HCT116 (cell line): ENCODE measurements at regions not wholly inside any gene's neighbourhood (a gene's known extent, or its start where the extent isn't known, plus 50 kb on each side); places are given as distances from the start of the nearest gene placed in this dataset.

ENCODE experiments used
- ATAC-seq: fragments of 200-7000 bp; cut with Tn5 transposase; 2 replicates; pipeline ENCODE4 v1.9.1; 2020; ENCODE audit warnings: mild to moderate bottlenecking, moderate library complexity
- BruUV-seq: library from RNA; stranded (reverse); fragments of 400-500 nt; replicated peaks from 2 replicates; lab custom pipeline; 2021; lab: Mats Ljungman, UMichigan
- CTCF ChIA-PET: fragments of 300-600 bp; sonication (Branson Sonifier 250); formaldehyde crosslinking; loops from one replicate; lab custom pipeline; 2021; ENCODE audit warnings: antibody characterized with exemption; lab: Charles Lee
- POLR2A ChIA-PET: fragments of 300-600, 350-600 bp; sonication (Branson Sonifier 250); formaldehyde crosslinking; loops from one replicate; lab custom pipeline; 2021; ENCODE audit warnings: antibody characterized with exemption; lab: Charles Lee
- RAD21 ChIA-PET, 2 experiments: fragments of 300-600 bp; sonication (Branson Sonifier 250); formaldehyde crosslinking; loops; one replicate each; lab custom pipeline; 2023; ENCODE audit warnings: low total read pairs in 2 of 2; ENCODE audit not compliant: uncharacterized antibody in 2 of 2, unreplicated experiment in 2 of 2, low non-redundant PET in 1 of 2; lab: Charles Lee
- DNase-seq: peaks from one replicate; pipeline ENCODE4 v3.0.0-alpha.2; 2010; ENCODE audit warnings: low read depth, low spot score
- H2AFZ ChIP-seq: fragments of 200-600 bp; shearing (Covaris generic), sonication (generic); 2 replicates; pipeline ENCODE4 v1.6.1; 2017; ENCODE audit warnings: low read depth, mixed run types, mixed read lengths, antibody characterized with exemption, low read length; ENCODE audit not compliant: poor library complexity, severe bottlenecking
- H3K27ac ChIP-seq: 2 replicates; pipeline ENCODE4 v1.5.1; 2012; ENCODE audit warnings: low read depth, low read length
- H3K27me3 ChIP-seq: fragments of 200-600 bp; sonication (generic); 2 replicates; pipeline ENCODE4 v1.6.1; 2016; ENCODE audit warnings: mixed run types, low read length, mixed read lengths; ENCODE audit not compliant: insufficient read depth
- H3K36me3 ChIP-seq, 2 experiments: fragments of 200-500 bp in 1 of 2; fragments of 200-600 bp in 1 of 2; sonication (Bioruptor generic) in 1 of 2; sonication (generic) in 1 of 2; 2 replicates each; pipeline versions ENCODE4 v1.5.1 to v1.6.1; 2014 to 2016; ENCODE audit warnings: low read length in 2 of 2, inconsistent platforms in 1 of 2, mixed read lengths in 1 of 2, mixed run types in 1 of 2; ENCODE audit not compliant: insufficient read depth in 2 of 2, control insufficient read depth in 1 of 2
- H3K4me1 ChIP-seq, 2 experiments: fragments of 200-600 bp in 1 of 2; sonication (generic) in 1 of 2; 2 replicates each; pipeline versions ENCODE4 v1.5.1 to v1.6.1; 2012 to 2017; ENCODE audit warnings: low read length in 2 of 2, inconsistent platforms in 1 of 2, mild to moderate bottlenecking in 1 of 2, mixed read lengths in 1 of 2, mixed run types in 1 of 2, moderate library complexity in 1 of 2; ENCODE audit not compliant: insufficient read depth in 2 of 2, control insufficient read depth in 1 of 2
- H3K4me2 ChIP-seq: fragments of 200-600 bp; sonication (generic); 2 replicates; pipeline ENCODE4 v1.6.1; 2017; ENCODE audit warnings: mixed run types, low read length, mixed read lengths
- H3K4me3 ChIP-seq, 2 experiments: fragments of 200-600 bp in 1 of 2; sonication (generic) in 1 of 2; replicated peaks in 1 of 2; 2 replicates each; pipeline ENCODE4 v1.5.1; 2011 to 2016; ENCODE audit warnings: low read length in 2 of 2, control low read depth in 1 of 2, low read depth in 1 of 2, mild to moderate bottlenecking in 1 of 2, mixed read lengths in 1 of 2, mixed run types in 1 of 2
- H3K79me2 ChIP-seq: fragments of 200-600 bp; sonication (generic); 2 replicates; pipeline ENCODE4 v1.6.1; 2017; ENCODE audit warnings: mild to moderate bottlenecking, mixed run types, low read length, moderate library complexity, mixed read lengths; ENCODE audit not compliant: insufficient read depth
- H3K9ac ChIP-seq: fragments of 200-600 bp; sonication (generic); 2 replicates; pipeline ENCODE4 v1.6.1; 2016; ENCODE audit warnings: low read length, mixed read lengths
- H3K9me2 ChIP-seq: fragments of 200-600 bp; sonication (generic), shearing (Covaris generic); 2 replicates; pipeline ENCODE4 v1.6.1; 2017; ENCODE audit warnings: mixed run types, mild to moderate bottlenecking, moderate library complexity; ENCODE audit not compliant: insufficient read depth
- H3K9me3 ChIP-seq, 2 experiments: fragments of 200-500 bp in 1 of 2; fragments of 200-600 bp in 1 of 2; sonication (Bioruptor generic) in 1 of 2; sonication (generic) in 1 of 2; 2 replicates each; pipeline ENCODE4 v1.6.1; 2014 to 2017; ENCODE audit warnings: low read length in 2 of 2, mixed read lengths in 2 of 2, inconsistent platforms in 1 of 2, low read depth in 1 of 2, mild to moderate bottlenecking in 1 of 2, mixed run types in 1 of 2, moderate library complexity in 1 of 2; ENCODE audit not compliant: control insufficient read depth in 1 of 2, insufficient read depth in 1 of 2
- H4K20me1 ChIP-seq: fragments of 200-600 bp; sonication (generic), shearing (Covaris generic); 2 replicates; pipeline ENCODE4 v1.6.1; 2017; ENCODE audit warnings: mixed run types, mild to moderate bottlenecking, moderate library complexity; ENCODE audit not compliant: insufficient read depth
- CBX3 ChIP-seq: IDR thresholded peaks from 2 replicates; pipeline ENCODE4 v1.6.1; 2012; ENCODE audit warnings: low read depth
- CEBPB ChIP-seq: IDR thresholded peaks from 2 replicates; pipeline ENCODE4 v1.6.1; 2012; ENCODE audit warnings: low read depth
- EGR1 ChIP-seq: IDR thresholded peaks from 2 replicates; pipeline ENCODE4 v1.6.1; 2012; ENCODE audit warnings: low read depth
- ELF1 ChIP-seq: IDR thresholded peaks from 2 replicates; pipeline ENCODE4 v1.6.1; 2012; ENCODE audit warnings: low read depth, borderline replicate concordance
- EZH2 ChIP-seq: fragments of 200-600 bp; sonication (generic); IDR thresholded peaks from 2 replicates; pipeline ENCODE4 v1.6.1; 2017; ENCODE audit warnings: antibody characterized with exemption, mixed run types
- FOSL1 ChIP-seq: IDR thresholded peaks from 2 replicates; pipeline ENCODE4 v1.6.1; 2012; ENCODE audit warnings: low read depth
- POLR2A ChIP-seq: IDR thresholded peaks from 2 replicates; pipeline ENCODE4 v1.7.0; 2011; ENCODE audit warnings: borderline replicate concordance; ENCODE audit not compliant: insufficient read depth, insufficient read length; ENCODE audit errors: extremely low read depth
- POLR2AphosphoS5 ChIP-seq: IDR thresholded peaks from 2 replicates; pipeline ENCODE4 v1.6.1; 2011; ENCODE audit warnings: mild to moderate bottlenecking, low read depth, low read length, moderate library complexity
- RAD21 ChIP-seq: IDR thresholded peaks from 2 replicates; pipeline ENCODE4 v1.6.1; 2012; ENCODE audit warnings: low read depth, mild to moderate bottlenecking
- SIN3A ChIP-seq: IDR thresholded peaks from 2 replicates; pipeline ENCODE4 v1.6.1; 2012; ENCODE audit warnings: low read depth
- ZFX ChIP-seq: fragments of 450-650 bp; IDR thresholded peaks from 2 replicates; pipeline ENCODE4 v1.6.1; 2017
- ZNF274 ChIP-seq: fragments of 200-500 bp; sonication (Bioruptor generic); IDR thresholded peaks from 2 replicates; pipeline ENCODE4 v1.6.1; 2014; ENCODE audit warnings: mild to moderate bottlenecking, low read depth, low read length, inconsistent platforms
- intact Hi-C: fragments of 100-400 bp; cut with micrococcal nuclease; formaldehyde crosslinking; loops from 2 replicates; pipeline ENCODE4 v1.10.0; 2022
- TF ChIP-seq, protein P1 (sequence below), 3 experiments: fragments of 200-600 bp in 1 of 3; sonication (generic) in 1 of 3; IDR thresholded peaks in 2 of 3; conservative IDR thresholded peaks in 1 of 3; 2 replicates each; pipeline ENCODE4 v1.5.1; 2012 to 2017; ENCODE audit warnings: low read depth in 2 of 3, low read length in 2 of 3, antibody characterized with exemption in 1 of 3, borderline replicate concordance in 1 of 3, control low read depth in 1 of 3, mild to moderate bottlenecking in 1 of 3, mixed read lengths in 1 of 3, mixed run types in 1 of 3, moderate library complexity in 1 of 3; ENCODE audit not compliant: insufficient read depth in 1 of 3
- TF ChIP-seq, protein P2 (sequence below): IDR thresholded peaks from 2 replicates; pipeline ENCODE4 v1.6.1; 2012
- TF ChIP-seq, protein P3 (sequence below): IDR thresholded peaks from 2 replicates; pipeline ENCODE4 v1.6.1; 2011; ENCODE audit warnings: mild to moderate bottlenecking, low read length, moderate library complexity; ENCODE audit not compliant: insufficient replicate concordance; ENCODE audit errors: extremely low read depth

DNA sequence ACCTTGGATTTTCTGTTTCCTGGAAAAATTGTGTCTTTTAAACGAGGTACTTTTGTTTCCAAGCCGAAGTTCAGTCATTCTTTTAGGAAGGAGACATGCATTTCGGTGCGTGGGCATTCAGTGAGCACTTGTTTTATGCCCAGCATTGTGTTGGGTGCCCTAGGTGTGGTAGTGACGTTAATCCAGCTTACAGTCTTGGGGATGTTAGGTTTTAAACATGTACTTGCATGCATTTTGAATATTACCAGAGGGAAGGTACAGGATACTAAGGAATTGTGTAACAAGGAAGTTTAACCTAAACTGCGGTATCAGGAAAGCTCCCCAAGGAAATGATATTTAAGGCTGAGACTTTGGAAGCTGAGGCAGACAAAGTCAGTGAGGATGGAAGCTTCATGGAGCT, 66.3 kb downstream of the ARHGAP35 start:
- Histone ChIP-seq H2AFZ (no peak overlapping the region), H3K4me2 (no peak overlapping the region), H4K20me1 (no peaks in the 10 kb centered on the region), H3K79me2 (peaks cover 91% of the 10 kb centered on the region), H3K27me3 (no peaks in the 10 kb centered on the region), H3K27ac (no peak overlapping the region), H3K4me3 (no peak overlapping the region), H3K9me3 (no peaks in the 10 kb centered on the region), H3K4me1 (peaks cover 36 to 63% of the 10 kb centered on the region in 2 experiments), H3K36me3 (peaks cover 3 to 4% of the 10 kb centered on the region in 2 experiments; a peak in 2 of 4 replicates), H3K9ac (no peak overlapping the region), H3K9me2 (no peaks in the 10 kb centered on the region)
- ATAC-seq, result no peak
- RAD21 ChIA-PET, result no interaction called here
- TF ChIP-seq CBX3, result no peak
- no peak for TF ChIP-seq POLR2AphosphoS5
- TF ChIP-seq POLR2A, result no peak
- no peak for TF ChIP-seq RAD21
- no peak for TF ChIP-seq EGR1
- TF ChIP-seq, protein P1, sequence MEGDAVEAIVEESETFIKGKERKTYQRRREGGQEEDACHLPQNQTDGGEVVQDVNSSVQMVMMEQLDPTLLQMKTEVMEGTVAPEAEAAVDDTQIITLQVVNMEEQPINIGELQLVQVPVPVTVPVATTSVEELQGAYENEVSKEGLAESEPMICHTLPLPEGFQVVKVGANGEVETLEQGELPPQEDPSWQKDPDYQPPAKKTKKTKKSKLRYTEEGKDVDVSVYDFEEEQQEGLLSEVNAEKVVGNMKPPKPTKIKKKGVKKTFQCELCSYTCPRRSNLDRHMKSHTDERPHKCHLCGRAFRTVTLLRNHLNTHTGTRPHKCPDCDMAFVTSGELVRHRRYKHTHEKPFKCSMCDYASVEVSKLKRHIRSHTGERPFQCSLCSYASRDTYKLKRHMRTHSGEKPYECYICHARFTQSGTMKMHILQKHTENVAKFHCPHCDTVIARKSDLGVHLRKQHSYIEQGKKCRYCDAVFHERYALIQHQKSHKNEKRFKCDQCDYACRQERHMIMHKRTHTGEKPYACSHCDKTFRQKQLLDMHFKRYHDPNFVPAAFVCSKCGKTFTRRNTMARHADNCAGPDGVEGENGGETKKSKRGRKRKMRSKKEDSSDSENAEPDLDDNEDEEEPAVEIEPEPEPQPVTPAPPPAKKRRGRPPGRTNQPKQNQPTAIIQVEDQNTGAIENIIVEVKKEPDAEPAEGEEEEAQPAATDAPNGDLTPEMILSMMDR (IDR thresholded peaks at IDR 0.05 in 2 of 3, conservative IDR thresholded peaks at IDR 0.05 in 1 of 3; ENCODE audit: borderline replicate concordance in 1 of 3, insufficient read depth in 1 of 3, low read depth in 2 of 3, low read length in 2 of 3), result no peak
- TF ChIP-seq FOSL1, result no peak
- TF ChIP-seq CEBPB, result no peak
- TF ChIP-seq ELF1, result no peak
- no peak for TF ChIP-seq ZFX
- TF ChIP-seq, protein P2, sequence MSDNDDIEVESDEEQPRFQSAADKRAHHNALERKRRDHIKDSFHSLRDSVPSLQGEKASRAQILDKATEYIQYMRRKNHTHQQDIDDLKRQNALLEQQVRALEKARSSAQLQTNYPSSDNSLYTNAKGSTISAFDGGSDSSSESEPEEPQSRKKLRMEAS, result no peak
- TF ChIP-seq, protein P3, sequence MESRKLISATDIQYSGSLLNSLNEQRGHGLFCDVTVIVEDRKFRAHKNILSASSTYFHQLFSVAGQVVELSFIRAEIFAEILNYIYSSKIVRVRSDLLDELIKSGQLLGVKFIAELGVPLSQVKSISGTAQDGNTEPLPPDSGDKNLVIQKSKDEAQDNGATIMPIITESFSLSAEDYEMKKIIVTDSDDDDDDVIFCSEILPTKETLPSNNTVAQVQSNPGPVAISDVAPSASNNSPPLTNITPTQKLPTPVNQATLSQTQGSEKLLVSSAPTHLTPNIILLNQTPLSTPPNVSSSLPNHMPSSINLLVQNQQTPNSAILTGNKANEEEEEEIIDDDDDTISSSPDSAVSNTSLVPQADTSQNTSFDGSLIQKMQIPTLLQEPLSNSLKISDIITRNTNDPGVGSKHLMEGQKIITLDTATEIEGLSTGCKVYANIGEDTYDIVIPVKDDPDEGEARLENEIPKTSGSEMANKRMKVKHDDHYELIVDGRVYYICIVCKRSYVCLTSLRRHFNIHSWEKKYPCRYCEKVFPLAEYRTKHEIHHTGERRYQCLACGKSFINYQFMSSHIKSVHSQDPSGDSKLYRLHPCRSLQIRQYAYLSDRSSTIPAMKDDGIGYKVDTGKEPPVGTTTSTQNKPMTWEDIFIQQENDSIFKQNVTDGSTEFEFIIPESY, result no peak
- no peak for TF ChIP-seq ZNF274
- TF ChIP-seq SIN3A, result no peak
- TF ChIP-seq EZH2, result no peak
- POLR2A ChIA-PET, result no interaction called here
- no TSS peak for BruUV-seq
- no peak for DNase-seq
- intact Hi-C loops, result no loop called here
- CTCF ChIA-PET, result no interaction called here
